Immature natural killer cell (primary cell): ENCODE measurements at regions not wholly inside any gene's neighbourhood (a gene's known extent, or its start where the extent isn't known, plus 50 kb on each side); places are given as distances from the start of the nearest gene placed in this dataset.

ENCODE experiments used
- DNase-seq, 3 donors: peaks; one replicate each; pipeline ENCODE4 v3.0.0; 2022; ENCODE audit warnings: mixed read lengths in 1 of 3
- H3K27ac Mint-ChIP-seq, 6 donors: one replicate each; pipeline ENCODE4 v1.8.0; 2020; ENCODE audit warnings: mixed read lengths in 6 of 6, mild to moderate bottlenecking in 5 of 6, inconsistent platforms in 4 of 6, moderate library complexity in 3 of 6
- H3K27me3 Mint-ChIP-seq, 3 donors: one replicate each; pipeline ENCODE4 v1.8.0; 2020 to 2021; ENCODE audit warnings: low read depth in 3 of 3, mild to moderate bottlenecking in 3 of 3, mixed read lengths in 3 of 3, moderate library complexity in 3 of 3, inconsistent platforms in 1 of 3
- H3K36me3 Mint-ChIP-seq, 3 donors: one replicate each; pipeline ENCODE4 v1.8.0; 2020; ENCODE audit warnings: mixed read lengths in 3 of 3, inconsistent platforms in 2 of 3, mild to moderate bottlenecking in 2 of 3
- H3K4me1 Mint-ChIP-seq, 2 donors: one replicate each; pipeline ENCODE4 v1.8.0; 2020; ENCODE audit warnings: inconsistent platforms in 2 of 2, mild to moderate bottlenecking in 2 of 2, mixed read lengths in 2 of 2, moderate library complexity in 1 of 2
- H3K4me3 Mint-ChIP-seq, 5 donors: one replicate each; pipeline ENCODE4 v1.8.0; 2020; ENCODE audit warnings: mild to moderate bottlenecking in 5 of 5, mixed read lengths in 5 of 5, inconsistent platforms in 3 of 5, moderate library complexity in 3 of 5
- H3K9me3 Mint-ChIP-seq, 6 donors: one replicate each; pipeline ENCODE4 v1.8.0; 2020; ENCODE audit warnings: mild to moderate bottlenecking in 6 of 6, mixed read lengths in 6 of 6, inconsistent platforms in 4 of 6, moderate library complexity in 3 of 6

DNA sequence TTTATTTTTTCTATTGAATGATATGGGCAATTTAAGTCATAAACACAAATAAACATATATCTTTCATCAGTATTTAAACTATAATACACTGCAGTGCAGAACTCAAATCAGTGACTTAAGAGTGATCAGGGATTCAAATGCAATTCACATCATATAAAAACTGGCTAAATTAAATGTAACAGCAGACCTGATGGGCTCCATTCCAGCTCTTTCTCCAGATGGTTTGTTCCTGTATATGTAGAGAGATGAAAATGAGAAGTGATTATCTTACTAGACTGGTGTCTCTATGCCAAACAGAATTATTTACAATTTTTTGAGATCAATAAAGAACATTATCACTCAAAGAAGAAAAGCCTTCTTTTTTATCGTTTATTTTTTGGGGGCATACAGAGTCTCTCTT is 568.8 kb upstream of the ADARB2 start:
- Mint-ChIP-seq H3K4me1 (no peaks in the 10 kb centered on the region), H3K4me3 (no peak overlapping the region), H3K36me3 (no peaks in the 10 kb centered on the region), H3K9me3 (peaks cover 0 to 8% (median 3%) of the 10 kb centered on the region in 6 donors), H3K27ac (no peak overlapping the region), H3K27me3 (peaks cover 0 to 9% (median 0%) of the 10 kb centered on the region in 3 donors)
- no peak for DNase-seq

DNA sequence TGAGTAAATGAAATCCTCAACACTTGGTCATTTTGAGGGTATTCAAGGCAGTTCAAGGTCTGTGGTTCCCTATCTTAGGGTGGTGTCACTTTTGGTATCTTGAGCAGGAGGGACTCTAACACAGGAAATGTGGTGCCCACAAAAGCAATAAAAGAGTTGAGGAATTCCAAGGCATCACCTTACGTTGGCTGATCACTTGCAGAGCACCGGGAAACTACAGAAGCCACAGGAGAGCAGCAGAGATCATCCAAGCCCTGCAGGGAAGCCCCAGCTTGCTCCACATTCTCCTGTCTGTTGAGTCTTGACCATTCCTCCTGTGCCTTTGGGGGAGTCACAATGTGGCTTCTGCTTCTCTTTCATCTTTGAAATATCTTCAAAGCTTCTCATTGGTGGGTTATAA is 565.8 kb upstream of the ADARB2 start:
- Mint-ChIP-seq H3K36me3 (no peaks in the 10 kb centered on the region), H3K4me1 (no peaks in the 10 kb centered on the region), H3K9me3 (peaks cover 0 to 8% (median 3%) of the 10 kb centered on the region in 6 donors), H3K4me3 (no peak overlapping the region), H3K27me3 (peaks cover 0 to 6% (median 0%) of the 10 kb centered on the region in 3 donors), H3K27ac (no peak overlapping the region)
- no peak for DNase-seq

DNA sequence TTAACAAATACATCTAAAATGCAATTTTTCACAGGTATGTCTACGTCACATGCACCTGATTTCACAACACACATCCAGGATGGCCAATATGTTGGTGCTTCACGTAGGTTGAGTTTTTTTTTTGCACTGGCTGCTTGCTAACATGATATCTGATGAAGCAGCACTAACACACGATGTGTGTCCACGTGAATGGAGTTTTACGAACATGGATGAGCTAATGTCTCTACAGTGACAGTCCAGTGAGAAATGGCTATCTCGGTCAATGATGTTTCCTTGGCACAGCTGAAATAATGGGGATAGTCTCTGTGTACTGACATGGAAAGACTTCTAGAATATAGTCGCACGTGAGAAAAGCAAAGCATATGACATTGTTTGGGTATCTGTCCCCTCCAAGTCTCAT is 563.9 kb upstream of the ADARB2 start:
- H3K27me3 Mint-ChIP-seq = peaks cover 0 to 4% (median 1%) of the 10 kb centered on the region in 3 donors
- no peak for DNase-seq
- H3K4me3 Mint-ChIP-seq = no peak overlapping the region
- no peak overlapping the region for H3K27ac Mint-ChIP-seq
- H3K4me1 Mint-ChIP-seq = no peaks in the 10 kb centered on the region
- peaks cover 0 to 8% (median 3%) of the 10 kb centered on the region in 6 donors for H3K9me3 Mint-ChIP-seq
- H3K36me3 Mint-ChIP-seq = no peaks in the 10 kb centered on the region

DNA sequence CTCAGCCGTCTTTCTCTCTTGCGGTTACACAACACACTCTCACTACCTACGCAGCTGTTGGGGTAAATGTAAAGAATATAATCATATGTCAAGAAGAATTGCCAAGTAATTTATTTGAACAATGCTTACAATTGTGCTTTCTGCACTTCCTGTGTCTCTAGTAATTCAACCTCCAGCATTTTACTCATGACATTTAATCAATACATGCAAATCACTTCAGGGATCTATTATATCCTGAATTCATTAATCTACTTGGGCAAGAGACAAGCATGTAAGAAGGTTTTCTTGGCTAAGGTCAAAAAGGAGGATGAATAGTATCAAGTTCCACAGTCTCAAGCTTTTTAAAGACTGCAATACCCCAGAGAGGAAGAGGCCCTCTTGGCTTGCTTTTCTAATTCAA is 562.9 kb upstream of the ADARB2 start:
- Mint-ChIP-seq H3K27me3 (peaks cover 1 to 4% (median 2%) of the 10 kb centered on the region in 3 donors), H3K4me1 (no peaks in the 10 kb centered on the region), H3K9me3 (peaks cover 0 to 8% (median 3%) of the 10 kb centered on the region in 6 donors), H3K27ac (no peak overlapping the region), H3K4me3 (no peak overlapping the region), H3K36me3 (no peaks in the 10 kb centered on the region)
- DNase-seq = no peak

DNA sequence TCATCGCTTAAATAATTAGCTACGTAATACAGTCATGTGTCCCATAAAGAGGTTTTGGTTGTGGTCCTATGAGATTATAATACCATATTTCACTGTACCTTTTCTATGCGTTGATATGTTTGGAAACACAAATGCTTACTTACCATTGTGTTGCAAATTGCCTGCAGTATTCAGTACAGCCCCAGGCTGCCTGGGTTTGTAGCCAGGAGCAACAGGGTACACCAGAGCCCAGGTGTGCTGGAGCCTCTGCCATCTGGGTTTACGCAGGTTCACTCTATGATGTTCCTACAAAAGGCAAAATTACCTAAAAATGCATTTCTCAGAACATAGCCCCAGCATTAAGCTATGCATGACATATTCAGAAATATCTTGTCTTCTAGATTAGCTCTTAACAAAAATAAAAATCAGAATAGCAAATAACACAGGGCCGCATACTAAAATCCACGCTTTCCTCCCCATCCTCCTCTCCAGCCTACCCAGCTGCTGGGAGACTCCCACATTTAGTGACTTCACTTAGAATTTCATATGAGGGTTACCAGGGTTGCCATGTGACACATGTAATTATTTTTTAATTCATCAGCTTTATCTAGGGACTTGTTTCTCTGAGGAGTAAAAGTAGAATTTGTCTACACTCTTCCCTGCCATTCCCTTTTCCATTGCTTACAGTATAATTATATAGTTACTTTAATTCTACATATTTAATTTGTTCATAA is 559.0 kb upstream of the ADARB2 start:
- Mint-ChIP-seq H3K27me3 (peaks cover 1 to 2% (median 2%) of the 10 kb centered on the region in 3 donors), H3K36me3 (no peaks in the 10 kb centered on the region), H3K27ac (no peak overlapping the region), H3K9me3 (peaks cover 0 to 4% (median 3%) of the 10 kb centered on the region in 6 donors), H3K4me3 (no peak overlapping the region), H3K4me1 (no peaks in the 10 kb centered on the region)
- no peak for DNase-seq

GRCh38 chr10:2294739-2295138 is 557.4 kb upstream of the ADARB2 start:
- H3K4me3 Mint-ChIP-seq = no peak overlapping the region
- DNase-seq = no peak
- no peaks in the 10 kb centered on the region for H3K4me1 Mint-ChIP-seq
- no peaks in the 10 kb centered on the region for H3K36me3 Mint-ChIP-seq
- peaks cover 0 to 5% (median 3%) of the 10 kb centered on the region in 6 donors for H3K9me3 Mint-ChIP-seq
- H3K27ac Mint-ChIP-seq = no peak overlapping the region
- peaks cover 1 to 2% (median 2%) of the 10 kb centered on the region in 3 donors for H3K27me3 Mint-ChIP-seq

- Mint-ChIP-seq H3K4me3 (no peak overlapping the region), H3K4me1 (no peaks in the 10 kb centered on the region), H3K27ac (no peak overlapping the region), H3K9me3 (peaks cover 0 to 2% (median 0%) of the 10 kb centered on the region in 6 donors), H3K27me3 (peaks cover 2 to 5% (median 3%) of the 10 kb centered on the region in 3 donors), H3K36me3 (no peaks in the 10 kb centered on the region)
- DNase-seq = no peak
Observed at GRCh38 chr10:2284071-2284470, 546.7 kb upstream of the ADARB2 start.

DNA sequence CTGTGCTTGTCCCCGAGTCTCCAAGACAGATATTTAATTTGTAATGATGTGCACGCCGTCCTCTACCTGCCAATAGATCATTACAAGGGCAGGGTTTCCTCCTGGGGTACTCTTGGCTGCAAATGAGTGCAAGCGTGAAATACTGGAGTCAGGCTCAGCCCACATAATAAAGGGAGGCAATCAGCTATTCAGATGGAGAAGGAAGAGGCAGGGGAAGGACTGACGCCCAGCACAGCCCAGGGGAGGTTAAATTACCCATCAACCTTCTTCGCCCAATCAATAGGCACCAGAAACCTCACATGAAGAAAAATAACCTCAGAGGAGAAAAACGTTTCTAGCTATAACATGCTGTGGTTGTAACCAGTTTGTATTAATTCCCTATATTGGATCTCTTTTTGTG is 544.9 kb upstream of the ADARB2 start:
- peaks cover 0 to 6% (median 0%) of the 10 kb centered on the region in 6 donors for H3K9me3 Mint-ChIP-seq
- no peak for DNase-seq
- H3K4me1 Mint-ChIP-seq = no peaks in the 10 kb centered on the region
- H3K27ac Mint-ChIP-seq = no peak overlapping the region
- no peaks in the 10 kb centered on the region for H3K36me3 Mint-ChIP-seq
- H3K27me3 Mint-ChIP-seq = peaks cover 0 to 4% (median 3%) of the 10 kb centered on the region in 3 donors
- no peak overlapping the region for H3K4me3 Mint-ChIP-seq

DNA sequence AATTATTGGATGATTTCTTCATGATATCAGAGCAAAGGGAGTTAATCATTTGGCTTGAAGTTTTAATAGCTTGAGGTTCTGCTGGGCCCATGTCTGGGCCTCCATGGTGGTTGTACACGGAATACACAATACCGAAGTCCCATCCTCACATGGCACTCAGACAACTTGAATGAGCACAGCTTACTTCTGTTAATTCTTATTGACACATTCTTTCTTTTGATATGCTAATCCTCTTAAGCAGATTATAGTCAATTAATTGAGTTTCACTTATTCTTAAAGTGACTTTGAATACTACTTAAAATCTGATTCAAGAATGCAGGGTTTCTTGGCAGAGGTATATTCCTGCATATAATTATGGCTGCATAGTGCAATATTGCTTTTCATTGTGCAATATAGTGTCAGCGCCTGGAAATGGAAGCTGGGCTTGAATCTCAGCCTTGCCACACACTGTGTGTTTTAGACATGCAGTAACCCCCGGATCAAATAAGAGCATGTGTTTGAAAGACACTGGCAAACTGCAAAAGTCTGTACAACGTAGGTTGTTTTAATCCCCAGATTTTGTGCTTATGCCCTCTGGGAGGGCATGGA is 543.5 kb upstream of the ADARB2 start:
- Mint-ChIP-seq H3K27ac (no peak overlapping the region), H3K36me3 (no peaks in the 10 kb centered on the region), H3K27me3 (peaks cover 0 to 4% (median 3%) of the 10 kb centered on the region in 3 donors), H3K4me1 (no peaks in the 10 kb centered on the region), H3K9me3 (peaks cover 0 to 6% (median 0%) of the 10 kb centered on the region in 6 donors), H3K4me3 (no peak overlapping the region)
- no peak for DNase-seq

DNA sequence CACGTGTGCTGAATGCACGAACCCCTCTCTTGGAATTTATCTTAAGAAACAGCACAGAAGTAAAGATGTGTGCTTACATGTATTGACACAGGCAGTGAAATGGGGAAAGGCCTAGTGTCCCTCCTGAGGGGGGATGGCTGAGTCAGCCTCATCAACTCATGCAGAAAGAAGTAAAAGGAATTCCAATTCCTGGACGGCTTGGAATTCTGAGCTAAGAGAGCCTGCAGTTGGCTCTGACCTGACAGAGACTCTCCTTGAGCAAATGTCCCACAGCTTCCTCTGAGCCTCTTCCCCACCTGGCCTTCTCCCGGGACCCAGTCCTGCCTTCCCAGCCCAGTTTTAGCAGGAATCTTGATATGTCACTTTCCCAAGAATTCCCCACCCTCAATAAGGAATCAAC is 542.4 kb upstream of the ADARB2 start:
- no peak overlapping the region for H3K27ac Mint-ChIP-seq
- no peak overlapping the region for H3K4me3 Mint-ChIP-seq
- H3K27me3 Mint-ChIP-seq = peaks cover 0 to 6% (median 2%) of the 10 kb centered on the region in 3 donors
- no peaks in the 10 kb centered on the region for H3K36me3 Mint-ChIP-seq
- H3K9me3 Mint-ChIP-seq = peaks cover 0 to 6% (median 0%) of the 10 kb centered on the region in 6 donors
- H3K4me1 Mint-ChIP-seq = no peaks in the 10 kb centered on the region
- DNase-seq = no peak

DNA sequence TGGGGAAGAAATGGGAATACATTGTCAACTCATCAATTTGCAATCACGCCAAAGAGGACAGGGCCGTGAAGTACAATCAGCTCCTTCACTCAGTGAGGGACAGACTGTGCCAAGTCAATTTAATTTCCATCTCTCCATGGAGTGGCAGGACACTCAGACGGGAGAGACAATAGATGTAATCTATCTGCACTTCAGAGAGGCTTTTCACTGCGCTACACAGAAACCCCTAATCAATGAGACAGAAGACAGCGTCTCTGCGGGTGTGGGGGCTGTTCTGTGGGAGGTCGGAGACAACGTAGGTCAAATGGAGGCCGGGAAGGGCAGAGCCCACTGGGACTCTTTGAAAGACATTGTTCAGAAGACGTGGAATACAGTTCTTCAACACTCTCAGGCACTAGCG is 541.0 kb upstream of the ADARB2 start:
- Mint-ChIP-seq H3K27ac (no peak overlapping the region), H3K4me1 (no peaks in the 10 kb centered on the region), H3K4me3 (no peak overlapping the region), H3K27me3 (peaks cover 0 to 5% (median 0%) of the 10 kb centered on the region in 3 donors), H3K9me3 (peaks cover 0 to 6% (median 0%) of the 10 kb centered on the region in 6 donors), H3K36me3 (peaks cover 0 to 3% (median 0%) of the 10 kb centered on the region in 3 donors)
- DNase-seq = no peak

DNA sequence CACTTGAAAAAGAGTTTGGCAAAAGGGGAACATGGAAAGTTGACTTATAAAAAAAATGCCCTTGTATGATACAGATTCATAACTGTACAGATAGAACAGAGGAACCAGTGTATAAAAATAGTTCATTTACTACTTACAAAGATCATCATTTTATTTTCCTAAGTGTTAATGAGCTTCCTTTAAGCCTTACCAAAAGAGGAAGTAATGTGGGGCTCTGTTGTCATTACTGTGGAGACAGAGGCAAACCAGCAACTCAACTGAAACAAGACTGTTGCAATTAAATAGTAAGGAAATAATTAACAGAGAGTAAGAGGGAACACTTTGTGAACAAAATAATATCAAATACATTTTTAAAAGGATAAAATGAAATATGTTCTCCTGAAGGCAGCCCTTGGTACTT is 526.2 kb upstream of the ADARB2 start:
- peaks cover 0 to 3% (median 0%) of the 10 kb centered on the region in 3 donors for H3K27me3 Mint-ChIP-seq

DNA sequence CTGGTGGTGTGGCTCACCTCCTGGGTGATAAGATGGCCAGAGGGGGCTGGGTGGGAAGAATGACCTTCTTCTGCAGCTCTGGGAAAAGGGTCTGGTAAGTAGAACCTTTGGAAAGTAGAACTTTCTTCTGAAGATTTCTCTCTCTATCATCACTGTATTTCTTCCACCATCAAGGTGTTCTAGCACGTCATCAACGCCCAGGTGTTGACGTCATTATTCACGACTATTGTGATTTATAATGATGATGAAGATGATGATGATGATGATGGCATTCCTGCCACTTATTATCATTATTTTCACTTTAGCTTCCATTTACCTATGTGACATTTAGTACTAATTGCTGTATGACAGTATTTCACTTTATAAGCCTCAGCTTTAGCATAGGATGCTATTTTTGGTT is 525.6 kb upstream of the ADARB2 start:
- no peaks in the 10 kb centered on the region for H3K36me3 Mint-ChIP-seq
- peaks cover 0 to 3% (median 0%) of the 10 kb centered on the region in 3 donors for H3K27me3 Mint-ChIP-seq
- H3K4me3 Mint-ChIP-seq = no peak overlapping the region
- no peak overlapping the region for H3K27ac Mint-ChIP-seq
- no peaks in the 10 kb centered on the region for H3K4me1 Mint-ChIP-seq
- DNase-seq = no peak
- H3K9me3 Mint-ChIP-seq = peaks cover 0 to 3% (median 0%) of the 10 kb centered on the region in 6 donors

More for the DNA sequence above, 526.2 kb upstream of the ADARB2 start:
- Mint-ChIP-seq H3K9me3 (peaks cover 0 to 3% (median 1%) of the 10 kb centered on the region in 6 donors), H3K4me1 (no peaks in the 10 kb centered on the region), H3K4me3 (no peak overlapping the region), H3K36me3 (no peaks in the 10 kb centered on the region), H3K27ac (no peak overlapping the region)
- DNase-seq = no peak

GRCh38 chr10:2262333-2262732 is 525.0 kb upstream of the ADARB2 start:
- no peak for DNase-seq
- H3K9me3 Mint-ChIP-seq = peaks cover 0 to 3% (median 0%) of the 10 kb centered on the region in 6 donors
- peaks cover 0 to 3% (median 0%) of the 10 kb centered on the region in 3 donors for H3K27me3 Mint-ChIP-seq
- H3K27ac Mint-ChIP-seq = no peak overlapping the region
- H3K4me1 Mint-ChIP-seq = no peaks in the 10 kb centered on the region
- no peak overlapping the region for H3K4me3 Mint-ChIP-seq
- H3K36me3 Mint-ChIP-seq = no peaks in the 10 kb centered on the region
